NCI-H510A (cell line): ENCODE measurements at regions not wholly inside any gene's neighbourhood (a gene's known extent, or its start where the extent isn't known, plus 50 kb on each side); places are given as distances from the start of the nearest gene placed in this dataset.
"Not testable (repeated sequence)": the region's sequence is repeated elsewhere in the genome, so short reads cannot be mapped to it uniquely, and the experiment has no call there.

Source experiments
- DNase-seq: peaks from one replicate; lab custom pipeline; 2025; lab: John Stamatoyannopoulos, UW

DNA sequence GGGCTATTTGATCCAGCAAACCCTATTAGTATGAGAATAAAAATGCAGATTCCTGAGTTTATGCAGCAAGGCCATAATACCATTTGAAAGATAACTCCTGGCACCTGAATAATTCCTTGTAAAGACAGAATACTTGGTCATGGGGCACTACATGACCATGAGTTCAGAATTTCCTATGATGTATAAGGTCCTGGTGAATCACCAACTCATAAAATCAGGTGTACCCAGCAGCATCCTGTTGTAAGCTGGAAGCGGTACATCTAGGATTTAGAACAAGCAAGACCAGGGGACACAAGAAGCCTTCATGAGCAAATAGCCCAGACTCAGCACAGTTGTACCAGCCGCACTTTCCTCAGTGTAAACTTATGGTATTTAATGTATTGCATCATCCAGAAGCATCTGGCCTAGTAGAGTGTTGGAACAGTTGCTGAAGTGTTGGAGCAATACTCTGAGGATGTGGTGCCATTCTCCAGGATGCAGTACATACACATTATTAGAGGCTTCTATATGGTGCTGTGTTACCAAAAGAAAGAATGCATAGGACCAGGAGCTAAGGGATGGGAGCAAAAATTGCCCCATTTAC lies 233.4 kb downstream of the SQOR start:
- DNase-seq: no peak

DNA sequence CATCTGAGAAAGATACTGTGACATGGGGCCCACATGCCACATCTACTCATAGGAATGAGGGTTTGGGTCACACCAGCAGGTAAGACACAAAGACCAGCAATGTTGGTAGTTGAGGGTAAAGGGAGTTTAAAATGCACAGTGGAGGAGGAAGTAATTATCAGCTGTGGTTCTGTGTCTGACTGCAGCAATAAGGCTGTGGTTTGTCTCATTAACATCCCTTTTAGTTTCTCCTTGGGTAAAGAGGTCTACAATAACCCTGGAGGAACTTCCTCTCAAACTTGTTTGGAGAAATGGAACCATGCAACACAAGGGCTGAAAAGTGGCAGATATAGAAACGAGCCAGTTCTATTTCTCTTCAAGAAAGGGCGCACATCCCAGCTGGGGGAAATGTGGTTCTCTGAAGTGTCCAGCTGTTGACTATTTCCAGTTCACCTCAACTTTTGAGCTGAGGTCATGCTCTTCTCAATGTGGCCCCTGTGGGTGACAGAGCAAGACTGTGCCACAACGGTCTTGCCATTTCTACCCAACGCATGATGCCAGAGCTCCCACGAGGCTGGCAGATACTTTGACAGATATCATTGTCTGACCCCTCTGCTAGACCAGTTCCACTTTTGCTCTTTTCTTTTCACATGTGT lies 234.3 kb downstream of the SQOR start:
- no peak for DNase-seq

DNA sequence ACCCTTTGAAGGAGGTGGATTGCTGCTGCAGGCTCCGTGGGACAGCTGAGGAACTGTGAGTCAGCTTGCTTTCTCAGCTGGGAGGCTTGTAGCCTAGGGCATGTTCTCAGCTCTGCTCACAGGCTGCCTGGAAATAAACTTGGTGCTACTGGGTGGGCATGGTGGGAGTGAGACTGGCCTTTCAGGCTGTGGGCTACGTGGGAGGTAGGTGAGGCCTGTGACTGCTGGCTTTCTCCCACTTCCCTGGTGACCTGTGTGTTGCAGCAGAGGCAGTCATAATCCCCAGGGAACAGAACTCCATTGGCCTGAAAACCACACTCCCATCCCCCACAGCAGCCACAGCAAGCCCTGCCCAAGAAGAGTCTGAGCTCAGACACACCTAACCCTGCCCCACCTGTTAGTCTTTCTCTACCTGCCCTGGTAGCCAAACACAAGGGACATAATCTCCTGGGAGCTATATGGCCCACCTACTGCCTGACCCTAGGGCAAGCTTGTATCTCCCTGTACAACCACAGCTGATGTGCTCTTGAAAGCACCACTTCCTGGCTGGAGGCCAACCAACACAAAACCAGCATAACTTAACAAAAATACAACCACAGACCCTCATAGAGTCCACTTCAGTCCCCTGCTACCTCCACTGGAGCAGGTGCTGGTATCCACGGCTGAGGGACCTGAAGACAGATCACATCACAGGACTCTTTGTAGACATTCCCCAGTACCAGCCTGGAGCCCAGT lies 236.5 kb downstream of the SQOR start:
- no peak for DNase-seq

DNA sequence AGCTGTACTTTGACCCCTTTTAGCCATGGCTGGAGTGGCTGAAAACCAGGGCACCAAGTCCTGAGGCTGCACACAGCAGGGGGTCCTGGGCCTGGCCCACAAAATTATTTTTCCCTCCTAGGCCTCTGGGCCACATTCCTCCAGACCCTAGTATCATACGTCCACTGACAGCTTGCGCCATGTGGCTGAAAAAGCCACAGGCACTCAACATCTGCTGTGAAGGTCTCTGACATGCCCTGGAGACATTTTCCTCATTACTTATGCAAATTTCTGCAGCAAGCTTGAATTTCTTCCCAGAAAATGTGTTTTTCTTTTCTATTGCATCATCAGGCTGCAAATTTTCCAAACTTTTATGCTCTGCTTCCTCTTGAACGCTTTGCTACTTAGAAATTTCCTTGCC lies 239.0 kb downstream of the SQOR start:
- DNase-seq: no peak

DNA sequence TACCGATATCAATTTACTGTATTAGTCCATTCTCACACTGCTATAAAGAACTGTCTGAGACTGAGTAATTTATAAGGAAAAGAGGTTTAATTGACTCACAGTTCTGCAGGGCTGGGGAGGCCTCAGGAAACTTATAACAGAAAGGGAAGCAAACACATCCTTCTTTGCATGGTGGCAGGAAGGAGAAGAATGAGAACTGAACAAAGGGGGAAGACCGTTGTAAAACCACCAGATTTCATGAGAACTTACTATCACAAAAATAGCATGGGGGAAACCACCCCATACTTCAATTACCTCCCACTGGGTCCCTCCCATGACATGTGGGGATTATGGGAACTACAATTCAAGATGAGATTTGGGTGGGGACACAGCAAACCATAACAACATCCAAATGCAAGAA lies 239.7 kb downstream of the SQOR start:
- DNase-seq: not testable (repeated sequence)

DNA sequence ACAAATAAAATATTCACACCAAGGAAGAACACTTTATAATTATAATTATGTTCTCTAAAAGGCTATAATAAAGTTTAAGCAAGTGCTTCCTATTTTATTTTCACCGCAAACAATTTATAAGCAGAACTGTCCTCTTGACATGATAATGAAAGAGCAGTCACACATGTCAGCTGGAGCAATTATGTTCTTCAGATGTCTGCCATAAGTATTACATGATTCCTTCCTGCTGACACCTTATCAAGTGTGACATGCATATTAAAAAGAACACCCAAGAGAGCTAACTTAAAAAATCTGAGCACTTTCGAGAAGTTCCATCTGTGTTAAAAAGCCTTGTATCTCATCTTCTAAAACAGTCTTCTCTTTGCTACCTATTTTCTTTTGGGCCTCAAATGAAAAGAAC lies 249.5 kb downstream of the SQOR start:
- no peak for DNase-seq

DNA sequence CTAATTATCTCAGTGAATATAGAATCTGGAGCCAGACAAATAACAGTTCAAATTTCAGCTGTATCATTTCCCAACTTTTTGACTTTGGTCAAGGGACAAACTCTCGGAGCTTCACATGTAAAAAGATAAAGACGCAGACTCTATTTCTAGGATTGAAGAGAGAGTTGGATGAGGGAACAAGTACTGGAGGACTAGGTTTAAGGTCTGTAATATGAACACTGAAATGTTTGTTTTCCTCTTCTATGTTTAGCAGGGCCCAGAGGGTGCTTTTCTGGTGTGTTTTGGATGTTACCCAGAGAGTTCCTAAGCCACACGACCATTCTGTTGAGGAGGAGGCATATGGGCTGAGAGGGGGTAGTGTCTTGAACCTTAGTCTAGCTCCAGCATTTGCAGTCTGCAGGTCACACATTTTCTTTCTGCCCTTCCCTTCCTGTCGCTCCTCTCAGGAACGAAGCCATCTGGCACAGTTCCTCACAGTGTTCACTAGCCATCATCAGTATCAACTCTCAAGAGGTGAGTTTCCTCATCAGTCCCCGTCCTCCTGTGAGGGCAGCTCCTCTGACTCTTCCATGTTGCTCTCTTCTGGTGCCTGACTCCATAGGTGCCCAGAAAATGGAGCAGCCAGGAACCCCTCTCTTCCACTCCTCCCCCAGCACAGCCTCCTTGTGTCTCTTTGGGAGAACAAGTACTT lies 250.1 kb downstream of the SQOR start:
- no peak for DNase-seq

DNA sequence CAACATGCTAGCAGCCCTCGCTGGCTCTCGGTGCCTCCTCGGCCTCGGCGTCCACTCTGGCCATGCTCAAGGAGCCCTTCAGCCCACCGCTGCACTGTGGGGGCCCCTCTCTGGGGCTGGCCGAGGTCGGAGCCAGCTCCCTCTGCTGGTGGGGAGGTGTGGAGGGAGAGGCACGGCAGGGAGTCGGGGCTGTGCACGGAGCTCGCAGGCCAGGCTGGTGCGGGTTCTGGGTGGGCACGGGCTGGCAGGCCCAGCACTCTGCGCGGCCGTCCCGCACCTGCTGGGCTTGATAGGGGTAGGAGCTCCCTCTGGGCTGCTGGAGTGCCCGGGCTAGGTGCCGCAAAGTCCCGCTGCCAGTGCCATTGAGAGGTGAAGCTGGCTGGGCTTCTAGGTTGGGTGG lies 251.0 kb downstream of the SQOR start:
- DNase-seq: no peak

DNA sequence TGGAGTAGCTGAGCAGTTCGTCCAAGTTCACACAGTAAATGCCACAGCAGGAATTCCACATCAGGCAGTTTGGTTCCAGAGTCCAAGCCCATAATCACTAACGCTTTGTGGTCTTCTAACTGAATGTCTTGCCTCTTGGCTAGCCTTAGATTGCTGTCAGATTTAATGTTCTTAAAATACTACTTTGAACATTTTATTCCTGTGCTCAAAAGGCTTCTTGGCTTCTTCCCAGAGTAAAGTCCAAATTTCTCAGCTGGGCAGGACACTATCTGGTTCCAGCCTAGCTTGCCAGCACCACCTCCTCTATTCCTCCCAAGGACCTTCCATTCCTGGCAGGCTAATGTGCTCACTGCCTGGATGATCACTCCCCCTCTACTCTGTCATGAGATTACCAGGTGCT lies 256.9 kb downstream of the SQOR start:
- no peak for DNase-seq

DNA sequence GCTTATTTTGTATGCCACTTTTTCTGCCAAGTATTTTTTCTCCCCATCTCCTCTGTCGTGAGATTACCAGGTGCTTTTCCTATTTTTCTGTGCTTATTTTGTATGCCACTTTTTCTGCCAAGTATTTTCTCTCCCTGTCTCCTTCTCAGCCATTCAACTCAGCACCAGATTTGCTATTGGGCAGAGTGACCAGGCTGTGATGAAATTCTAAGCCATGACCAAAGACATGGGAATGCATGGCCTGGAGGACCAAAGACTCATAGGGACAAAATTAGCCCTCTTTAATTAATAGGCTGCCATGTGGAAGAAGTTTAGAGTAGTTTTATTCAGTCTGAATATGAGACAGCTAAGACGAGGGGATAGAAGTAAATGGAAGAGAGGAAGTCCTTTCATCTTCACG lies 257.4 kb downstream of the SQOR start:
- DNase-seq: no peak

DNA sequence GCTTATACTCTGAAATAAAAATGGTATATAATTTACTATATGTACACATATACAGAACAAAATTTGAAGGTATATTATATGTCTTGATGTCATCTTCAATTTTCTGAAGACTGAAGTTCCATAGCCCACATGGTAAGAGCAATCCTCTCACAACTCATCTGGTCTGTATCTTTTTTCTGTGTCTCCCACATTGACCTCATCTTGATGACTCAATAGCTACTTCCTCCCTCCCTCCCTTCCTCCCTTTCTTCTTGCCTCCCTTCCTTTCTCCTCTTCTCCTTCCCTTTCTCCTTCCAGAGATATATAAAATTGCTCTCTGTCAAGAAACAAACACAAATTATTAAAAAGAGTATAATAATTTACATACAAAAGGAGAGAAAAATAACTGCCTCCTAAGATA lies 268.5 kb downstream of the SQOR start:
- DNase-seq: no peak

DNA sequence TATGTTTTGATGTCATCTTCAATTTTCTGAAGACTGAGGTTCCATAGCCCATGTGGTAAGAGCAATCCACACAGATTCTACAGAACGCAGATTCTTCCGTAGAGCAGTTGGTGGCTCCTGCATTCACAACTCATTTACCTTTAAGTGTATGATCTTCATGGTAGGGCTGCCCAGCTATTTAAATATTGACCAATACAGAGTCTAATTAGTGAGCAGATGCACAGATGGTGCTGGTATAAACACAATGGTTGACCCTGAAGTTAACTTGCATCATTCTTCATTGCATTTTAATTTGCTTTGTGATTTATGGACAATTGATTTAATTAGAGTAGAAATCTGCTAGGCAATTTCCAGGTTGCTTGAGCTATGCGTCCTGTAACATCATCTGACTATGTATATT lies 269.2 kb downstream of the SQOR start:
- no peak for DNase-seq

DNA sequence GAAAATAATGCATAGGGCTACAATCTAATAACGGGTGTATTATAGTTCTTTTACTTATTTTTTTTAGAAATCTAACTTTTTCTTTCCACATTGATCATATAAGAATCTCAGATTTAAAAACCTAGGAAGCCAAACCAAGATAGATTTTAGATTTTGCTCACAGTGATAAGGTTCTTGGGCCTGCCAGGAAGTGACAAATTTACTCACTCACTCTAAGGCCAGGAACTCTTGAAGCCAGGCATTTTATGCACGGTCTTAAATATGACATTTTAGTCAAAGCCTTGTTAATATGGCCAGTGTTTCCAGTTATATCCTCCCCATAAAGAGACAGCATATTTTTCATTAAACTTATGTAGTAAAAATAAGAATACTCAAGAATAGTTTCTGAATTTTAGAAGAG lies 271.4 kb downstream of the SQOR start:
- DNase-seq: no peak

DNA sequence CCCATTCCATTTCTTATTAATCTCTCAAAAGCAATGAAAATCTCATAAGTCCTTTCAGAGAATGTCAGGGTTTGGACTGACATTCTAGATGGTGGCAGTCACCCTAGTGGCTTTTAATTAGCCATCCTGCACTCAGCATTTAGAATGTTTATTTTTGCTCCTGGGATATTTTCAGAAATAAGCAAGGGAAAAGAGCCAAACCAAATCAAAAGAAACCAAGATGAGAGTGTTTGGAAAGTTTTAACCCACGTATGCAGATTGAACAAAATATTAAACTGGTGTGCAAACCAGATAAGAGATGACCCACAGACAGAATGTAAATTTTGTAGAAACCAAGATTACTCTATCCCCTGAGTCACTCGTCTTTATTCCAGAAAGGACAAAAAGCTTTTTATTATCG lies 275.8 kb downstream of the SQOR start:
- DNase-seq: no peak

DNA sequence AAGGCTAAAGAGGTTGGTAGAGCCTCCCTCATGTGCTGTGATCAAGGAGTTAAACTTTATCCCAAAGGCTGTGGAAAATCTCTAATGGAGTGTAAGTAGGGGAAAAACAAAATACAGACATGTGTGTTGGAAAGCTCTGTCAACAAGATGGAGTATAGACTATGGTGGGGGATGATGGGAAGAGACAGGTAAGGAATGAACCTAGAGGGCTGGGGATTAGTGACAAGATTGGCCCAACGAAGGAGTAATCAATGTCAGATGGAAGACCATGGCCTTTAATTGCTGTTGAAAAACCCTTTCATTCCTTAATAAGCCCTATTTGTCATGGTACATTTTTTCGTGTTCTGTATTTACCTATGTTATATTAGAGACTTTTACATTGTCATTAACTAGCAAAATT lies 278.6 kb downstream of the SQOR start:
- no peak for DNase-seq

DNA sequence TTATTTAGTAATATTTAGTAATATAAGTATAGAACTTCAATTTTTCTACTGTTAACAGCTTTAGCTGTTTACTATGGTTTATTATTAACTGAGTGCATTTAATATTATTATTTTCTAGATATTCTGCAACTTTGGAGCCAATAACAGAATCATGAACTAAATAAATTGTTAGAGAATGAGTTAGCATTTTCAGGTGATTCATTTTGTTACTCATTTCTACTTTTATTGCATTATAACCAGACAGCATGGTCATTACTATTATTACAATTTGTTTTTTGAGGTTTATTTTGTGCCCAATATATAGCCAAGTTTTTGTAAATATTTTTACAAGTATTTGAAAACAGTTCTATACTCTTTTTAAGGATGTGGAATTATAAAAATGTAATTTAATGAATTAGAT lies 279.6 kb downstream of the SQOR start:
- no peak for DNase-seq

DNA sequence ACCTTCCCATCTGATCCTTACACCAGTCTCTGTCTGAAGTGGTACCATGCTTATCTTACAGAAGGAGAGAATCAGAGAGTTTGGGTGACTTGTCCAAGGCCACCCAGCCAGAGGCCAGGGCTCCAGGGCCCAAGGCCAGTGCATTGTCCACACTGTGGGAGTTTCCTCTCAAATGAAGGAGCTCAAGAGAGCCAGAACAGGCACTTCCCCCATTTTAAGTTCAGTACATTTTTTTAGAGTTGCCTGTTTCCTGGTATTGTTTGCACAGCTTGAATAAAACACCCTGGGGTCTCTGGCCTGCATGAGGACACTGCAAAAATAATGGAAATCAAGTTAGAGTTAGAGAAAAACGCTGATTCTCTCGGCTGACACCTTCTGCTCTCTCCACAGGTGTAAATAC lies 284.0 kb downstream of the SQOR start:
- DNase-seq: no peak

DNA sequence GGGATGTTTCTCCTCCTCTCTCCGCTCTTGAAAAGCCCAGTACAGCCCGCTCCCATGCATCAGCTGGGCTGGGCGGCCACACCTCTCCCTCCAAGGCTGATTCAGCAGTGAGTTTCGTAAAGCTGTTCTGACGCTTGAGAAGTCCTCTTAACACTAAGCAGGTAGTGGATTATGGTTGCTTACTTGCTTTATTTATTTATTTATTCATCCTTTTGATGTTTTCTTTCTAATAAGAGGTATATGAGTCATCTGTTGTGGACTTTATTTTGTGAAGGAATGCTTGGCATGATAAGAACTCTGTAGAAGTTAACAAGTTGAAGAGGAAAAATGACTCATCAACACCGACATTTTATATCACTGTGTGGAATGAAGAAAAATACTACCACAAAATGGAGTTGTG lies 285.0 kb downstream of the SQOR start:
- no peak for DNase-seq

DNA sequence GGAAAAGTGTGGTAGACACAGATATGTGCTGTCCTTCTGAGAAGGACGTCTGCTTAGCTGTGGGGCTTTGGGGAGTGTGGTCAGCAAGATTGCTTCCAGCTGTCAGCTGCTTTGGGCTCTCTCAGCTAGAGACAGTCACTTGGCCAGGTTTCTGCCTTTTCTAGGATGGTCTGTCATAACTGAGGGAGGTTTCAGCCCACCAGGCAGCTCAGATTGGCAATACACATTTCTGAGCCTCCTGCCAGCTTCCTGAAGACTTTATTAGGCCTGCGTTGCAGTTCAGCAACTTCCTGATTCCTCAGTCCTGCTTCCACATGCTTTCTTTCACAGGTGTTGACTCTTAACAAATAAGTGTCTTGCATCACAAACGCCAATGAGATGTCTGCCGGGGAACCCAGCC lies 286.5 kb downstream of the SQOR start:
- DNase-seq: no peak

DNA sequence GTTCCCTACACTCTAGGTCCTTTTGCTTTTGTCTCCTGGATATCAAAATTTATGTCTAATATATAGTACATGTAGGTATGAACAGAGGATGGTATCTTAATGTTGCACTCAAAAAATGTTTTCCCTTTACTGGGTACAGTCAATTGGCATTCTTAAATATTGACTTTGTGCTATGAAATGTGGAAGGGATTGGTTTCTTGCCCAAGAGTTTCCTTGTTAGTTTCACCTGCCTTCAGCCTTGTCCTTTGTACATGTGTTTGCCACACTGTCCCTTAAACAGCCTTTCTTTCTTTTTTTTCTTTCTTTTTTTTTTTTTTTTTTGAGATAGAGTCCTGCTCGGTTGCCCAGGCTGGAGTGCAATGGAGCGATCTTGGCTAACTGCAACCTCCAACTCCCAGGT lies 287.1 kb downstream of the SQOR start:
- DNase-seq: no peak

DNA sequence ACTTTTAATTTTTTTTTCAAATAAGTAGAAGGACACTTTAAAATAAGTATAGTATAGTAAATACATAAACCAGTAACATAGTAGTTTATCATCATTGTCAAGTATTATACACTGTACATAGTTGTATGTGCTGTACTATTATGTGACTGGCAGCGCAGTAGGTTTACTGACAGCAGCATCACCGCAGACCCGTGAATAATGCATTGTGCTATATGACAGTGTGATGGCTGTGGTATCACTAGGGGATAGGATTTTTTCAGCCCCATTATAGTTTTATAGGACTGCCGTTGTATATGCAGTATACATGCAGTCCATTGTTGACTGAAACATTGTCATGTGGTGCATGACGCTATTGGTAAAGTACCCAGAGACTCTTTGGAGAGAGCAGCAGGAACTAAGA lies 306.5 kb downstream of the SQOR start:
- DNase-seq: no peak

DNA sequence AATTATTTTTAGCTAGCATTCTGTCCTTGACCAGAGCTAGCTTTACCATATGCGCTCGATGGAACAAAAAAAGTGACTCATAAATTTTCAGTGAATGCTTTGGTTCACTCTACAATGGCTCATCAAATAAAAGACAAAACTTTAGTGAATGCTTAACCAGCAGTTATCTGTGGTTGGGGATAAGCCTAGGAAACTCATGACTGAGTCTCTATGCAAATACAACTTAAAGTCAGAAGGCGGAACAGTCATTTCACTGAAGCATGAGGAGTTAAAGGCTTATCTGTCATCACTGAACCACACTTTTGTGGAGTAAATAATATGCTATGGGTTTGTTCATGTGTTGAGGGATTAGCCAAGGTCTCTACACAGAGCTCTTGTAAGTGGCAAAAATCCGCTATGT lies 308.4 kb downstream of the SQOR start:
- no peak for DNase-seq

DNA sequence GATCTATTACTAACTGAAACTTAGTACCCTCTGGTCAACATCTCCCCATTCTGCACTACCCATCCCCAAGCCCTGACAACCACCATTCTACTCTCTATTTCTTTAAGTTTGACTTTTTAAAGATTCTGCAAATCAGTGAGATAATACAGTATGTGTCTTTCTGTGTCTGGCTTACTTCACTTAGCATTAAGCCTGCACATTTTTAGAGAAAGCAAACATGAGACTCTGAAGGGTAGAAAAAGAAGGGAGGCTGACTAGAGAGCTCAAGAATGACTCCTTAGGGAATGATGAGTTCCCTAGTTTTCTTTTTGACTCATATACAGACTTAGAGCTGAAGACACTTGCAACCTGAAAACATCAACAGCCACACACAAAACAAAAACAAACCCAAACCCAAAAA lies 311.3 kb downstream of the SQOR start:
- no peak for DNase-seq
